HEK293 (cell line): ENCODE measurements at regions not wholly inside any gene's neighbourhood (a gene's known extent, or its start where the extent isn't known, plus 50 kb on each side); places are given as distances from the start of the nearest gene placed in this dataset.
A peak's percentile ranks its signal among the peaks of the same experiment; 100 is the strongest.

Source experiments
- CTCF ChIA-PET: fragments of 350-600 bp; formaldehyde crosslinking; extraction: SDS; loops from one replicate; lab custom pipeline; 2021; ENCODE audit warnings: antibody characterized with exemption; lab: Yijun Ruan, JAX
- POLR2A ChIA-PET: fragments of 300-600 bp; formaldehyde crosslinking; extraction: SDS; loops from one replicate; lab custom pipeline; 2020; ENCODE audit warnings: antibody characterized with exemption, inconsistent platforms; lab: Yijun Ruan, JAX
- H3K27ac ChIP-seq: fragments of 200-500 bp; sonication (Bioruptor generic); 2 replicates; pipeline ENCODE4 v1.5.1; 2014; ENCODE audit warnings: low read depth, low read length, control low read depth, inconsistent platforms; ENCODE audit errors: extremely low read depth
- H3K36me3 ChIP-seq, 2 experiments: fragments of 200-500 bp in 1 of 2; sonication (Bioruptor generic) in 1 of 2; 1 replicate in 1 of 2; 2 replicates in 1 of 2; pipeline ENCODE4 v1.5.1; 2014 to 2017; ENCODE audit warnings: inconsistent platforms in 2 of 2, low read length in 2 of 2; ENCODE audit not compliant: control insufficient read depth in 2 of 2, insufficient read depth in 1 of 2
- H3K4me1 ChIP-seq: fragments of 200-500 bp; sonication (Bioruptor generic); 2 replicates; pipeline ENCODE4 v1.5.1; 2014; ENCODE audit warnings: mild to moderate bottlenecking, low read length, inconsistent platforms; ENCODE audit not compliant: control insufficient read depth, insufficient read depth
- H3K4me3 ChIP-seq: 2 replicates; pipeline ENCODE4 v1.5.1; 2011; ENCODE audit warnings: low read depth, mild to moderate bottlenecking, control low read depth, low read length, moderate library complexity
- H3K9me3 ChIP-seq: fragments of 200-500 bp; sonication (Bioruptor generic); 2 replicates; pipeline ENCODE4 v1.5.1; 2014; ENCODE audit warnings: low read depth, low read length, inconsistent platforms; ENCODE audit not compliant: control insufficient read depth, insufficient read depth
- EGR2 ChIP-seq: fragments of 450-650 bp; formaldehyde crosslinking; IDR thresholded peaks from 2 replicates; pipeline ENCODE4 v1.5.1; 2016; ENCODE audit warnings: low read depth, missing biosample characterization, missing genetic modification characterization
- GLI4 ChIP-seq: fragments of 450-650 bp; formaldehyde crosslinking; IDR thresholded peaks from 2 replicates; pipeline ENCODE4 v1.5.1; 2016; ENCODE audit warnings: missing biosample characterization, missing genetic modification characterization
- HOXA7 ChIP-seq: sonication (generic); formaldehyde crosslinking; IDR thresholded peaks from 2 replicates; pipeline ENCODE4 v1.8.1; 2022; ENCODE audit warnings: missing genetic modification reagents, borderline replicate concordance
- PRDM4 ChIP-seq: fragments of 450-650 bp; formaldehyde crosslinking; IDR thresholded peaks from 2 replicates; pipeline ENCODE4 v1.5.1; 2017; ENCODE audit warnings: missing biosample characterization, missing genetic modification characterization
- RBAK ChIP-seq: fragments of 450-650 bp; formaldehyde crosslinking; IDR thresholded peaks from 2 replicates; pipeline ENCODE4 v1.5.1; 2016; ENCODE audit warnings: missing biosample characterization, missing genetic modification characterization
- ZFHX2 ChIP-seq: fragments of 450-650 bp; formaldehyde crosslinking; conservative IDR thresholded peaks from 2 replicates; pipeline ENCODE4 v1.5.1; 2016; ENCODE audit warnings: missing biosample characterization, missing genetic modification characterization
- ZIC2 ChIP-seq: fragments of 450-650 bp; formaldehyde crosslinking; IDR thresholded peaks from 2 replicates; pipeline ENCODE4 v1.5.1; 2016; ENCODE audit warnings: missing biosample characterization, missing genetic modification characterization
- ZNF114 ChIP-seq: fragments of 450-650 bp; formaldehyde crosslinking; IDR thresholded peaks from 2 replicates; pipeline ENCODE4 v1.5.0; 2017; ENCODE audit warnings: missing biosample characterization, missing genetic modification characterization
- ZNF132 ChIP-seq: fragments of 450-650 bp; formaldehyde crosslinking; IDR thresholded peaks from 2 replicates; pipeline ENCODE4 v1.5.1; 2017; ENCODE audit warnings: missing biosample characterization, missing genetic modification characterization, borderline replicate concordance
- ZNF366 ChIP-seq: fragments of 450-650 bp; formaldehyde crosslinking; conservative IDR thresholded peaks from 2 replicates; pipeline ENCODE4 v1.5.1; 2016; ENCODE audit warnings: missing biosample characterization, missing genetic modification characterization
- ZNF747 ChIP-seq: fragments of 450-650 bp; formaldehyde crosslinking; IDR thresholded peaks from 2 replicates; pipeline ENCODE4 v1.5.1; 2016; ENCODE audit warnings: missing biosample characterization, missing genetic modification characterization
- TF ChIP-seq, protein P1 (sequence below): fragments of 450-650 bp; formaldehyde crosslinking; IDR thresholded peaks from 2 replicates; pipeline ENCODE4 v1.5.1; 2016; ENCODE audit warnings: missing biosample characterization, missing genetic modification characterization
- TF ChIP-seq, protein P2 (sequence below): sonication (generic); formaldehyde crosslinking; IDR thresholded peaks from 2 replicates; pipeline ENCODE4 v1.8.1; 2022; ENCODE audit warnings: mild to moderate bottlenecking, moderate library complexity, missing genetic modification reagents

- TF ChIP-seq, protein P1, sequence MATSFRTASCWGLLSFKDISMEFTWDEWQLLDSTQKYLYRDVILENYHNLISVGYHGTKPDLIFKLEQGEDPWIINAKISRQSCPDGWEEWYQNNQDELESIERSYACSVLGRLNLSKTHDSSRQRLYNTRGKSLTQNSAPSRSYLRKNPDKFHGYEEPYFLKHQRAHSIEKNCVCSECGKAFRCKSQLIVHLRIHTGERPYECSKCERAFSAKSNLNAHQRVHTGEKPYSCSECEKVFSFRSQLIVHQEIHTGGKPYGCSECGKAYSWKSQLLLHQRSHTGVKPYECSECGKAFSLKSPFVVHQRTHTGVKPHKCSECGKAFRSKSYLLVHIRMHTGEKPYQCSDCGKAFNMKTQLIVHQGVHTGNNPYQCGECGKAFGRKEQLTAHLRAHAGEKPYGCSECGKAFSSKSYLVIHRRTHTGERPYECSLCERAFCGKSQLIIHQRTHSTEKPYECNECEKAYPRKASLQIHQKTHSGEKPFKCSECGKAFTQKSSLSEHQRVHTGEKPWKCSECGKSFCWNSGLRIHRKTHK: no peak
- TF ChIP-seq ZFHX2 (tag by site-specific recombination): no peak
- TF ChIP-seq, protein P2, sequence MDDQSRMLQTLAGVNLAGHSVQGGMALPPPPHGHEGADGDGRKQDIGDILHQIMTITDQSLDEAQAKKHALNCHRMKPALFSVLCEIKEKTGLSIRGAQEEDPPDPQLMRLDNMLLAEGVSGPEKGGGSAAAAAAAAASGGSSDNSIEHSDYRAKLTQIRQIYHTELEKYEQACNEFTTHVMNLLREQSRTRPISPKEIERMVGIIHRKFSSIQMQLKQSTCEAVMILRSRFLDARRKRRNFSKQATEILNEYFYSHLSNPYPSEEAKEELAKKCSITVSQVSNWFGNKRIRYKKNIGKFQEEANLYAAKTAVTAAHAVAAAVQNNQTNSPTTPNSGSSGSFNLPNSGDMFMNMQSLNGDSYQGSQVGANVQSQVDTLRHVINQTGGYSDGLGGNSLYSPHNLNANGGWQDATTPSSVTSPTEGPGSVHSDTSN: no peak
These were observed 179.0 kb upstream of the HAAO start (continued) for GRCh38 chr2:42971381-42971780.

DNA sequence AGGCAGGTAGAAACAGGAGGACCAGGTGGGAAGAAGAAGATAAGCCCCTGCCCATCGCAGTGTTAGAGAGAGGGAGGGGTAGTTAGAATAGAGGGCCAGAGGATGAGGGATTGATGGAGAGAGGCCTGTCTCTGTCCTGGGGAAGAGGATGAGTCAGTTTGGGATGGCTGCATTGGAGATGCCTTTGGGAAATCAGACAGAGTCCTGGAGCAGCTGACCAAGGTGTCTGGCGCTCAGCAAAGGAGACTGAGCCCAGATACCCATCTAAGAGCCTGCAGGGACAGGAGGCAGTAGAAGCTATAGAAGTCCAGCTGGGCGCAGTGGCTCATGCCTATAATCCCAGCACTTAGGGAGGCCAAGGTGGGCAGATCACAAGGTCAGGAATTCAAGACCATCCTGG is 177.8 kb upstream of the HAAO start:
- no peak overlapping the region for H3K4me3 ChIP-seq
- TF ChIP-seq RBAK: no peak
- TF ChIP-seq ZNF366: no peak
- no peak for TF ChIP-seq PRDM4 (tag by site-specific recombination)
- TF ChIP-seq ZNF132 (tag by site-specific recombination): no peak
- TF ChIP-seq ZNF114 (tag by site-specific recombination): no peak
- TF ChIP-seq GLI4 (tag by site-specific recombination): no peak
- TF ChIP-seq, all 188 proteins: peak for 0
- Histone ChIP-seq H3K9me3 (no peaks in the 10 kb centered on the region), H3K36me3 (no peaks in the 10 kb centered on the region), H3K4me1 (no peaks in the 10 kb centered on the region), H3K27ac (no peak overlapping the region)
- ChIA-PET POLR2A (no interaction called here), CTCF (no interaction called here)

DNA sequence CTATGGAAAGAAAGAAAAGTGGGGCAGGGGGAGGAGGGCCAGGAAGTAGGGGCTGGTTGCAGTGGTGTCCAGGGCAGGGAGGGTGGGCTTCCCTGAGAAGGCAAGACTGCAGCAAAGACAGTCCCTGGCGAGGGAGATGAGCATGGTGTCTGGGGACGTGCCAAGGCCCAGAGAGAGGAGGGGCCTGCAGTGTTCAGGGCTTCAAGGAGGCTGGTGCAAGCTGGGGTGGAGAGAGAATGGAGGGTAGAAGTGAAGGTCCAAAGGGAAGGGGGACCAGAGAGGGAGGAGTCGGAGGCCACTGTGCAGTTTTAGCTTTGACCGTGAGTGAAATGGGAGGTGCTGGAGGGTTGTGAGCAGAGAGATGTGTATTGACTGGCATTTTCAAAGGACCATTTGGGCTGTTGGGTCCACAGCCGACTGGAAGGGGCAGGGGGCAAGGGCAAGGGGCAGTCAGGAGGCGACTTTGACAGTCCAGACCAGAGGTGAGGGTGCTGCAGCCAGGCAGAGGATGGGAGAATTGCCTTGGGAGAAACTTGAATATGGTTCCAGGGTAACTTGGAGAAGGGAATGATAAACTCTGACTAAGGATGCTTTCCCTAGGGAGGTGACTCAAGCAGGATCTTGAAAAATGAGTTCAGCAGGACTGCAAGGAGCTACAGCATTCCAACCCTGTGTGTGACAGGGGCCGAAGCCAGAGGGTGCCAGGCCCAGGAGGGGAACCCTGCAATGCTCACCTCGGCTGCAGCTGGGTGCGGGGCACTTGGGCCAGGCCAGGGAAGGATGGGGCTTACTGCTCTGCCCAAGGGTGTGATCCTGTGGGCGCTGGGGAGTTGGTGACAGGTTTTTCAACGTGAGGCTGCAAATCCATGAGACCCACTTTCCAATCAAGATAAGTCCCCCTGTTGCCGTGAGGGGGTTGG is 177.1 kb upstream of the HAAO start:
- H3K27ac ChIP-seq: no peak overlapping the region
- ChIA-PET POLR2A (no interaction called here), CTCF (interaction anchor here (0.7 to 0.8 kb wide), 2 partner anchors 198 to 525 kb away, joined by 3 read pairs; no protein-coding TSS in a partner anchor)
- 0 out of 2 replicates have a peak, but pooled peaks have one; percentile 20 for TF ChIP-seq ZIC2 (tag by site-specific recombination)
- TF ChIP-seq HOXA7 (CRISPR knock-in tag): no peak
- H3K9me3 ChIP-seq: no peaks in the 10 kb centered on the region
- H3K4me1 ChIP-seq: no peaks in the 10 kb centered on the region
- H3K4me3 ChIP-seq: no peak overlapping the region
- H3K36me3 ChIP-seq: no peaks in the 10 kb centered on the region

- H3K9me3 ChIP-seq: no peaks in the 10 kb centered on the region
- TF ChIP-seq EGR2 (peak; percentile 41; the same call in 1 of the 2 replicates), ZNF747 (no peak), ZFHX2 (tag by site-specific recombination) (peak; percentile 46)
- ChIA-PET CTCF (interaction anchor here (0.6 to 1.1 kb wide), 2 partner anchors 608 to 613 kb away, joined by 4 to 6 read pairs; no protein-coding TSS in a partner anchor), POLR2A (interaction anchor here (0.5 to 0.6 kb wide), 2 partner anchors 94 to 730 kb away, joined by 3 to 4 read pairs; no protein-coding TSS in a partner anchor)
- H3K27ac ChIP-seq: no peak overlapping the region
- no peaks in the 10 kb centered on the region for H3K4me1 ChIP-seq
- H3K4me3 ChIP-seq: no peak overlapping the region
- H3K36me3 ChIP-seq: no peaks in the 10 kb centered on the region
These were observed 175.7 kb upstream of the HAAO start for GRCh38 chr2:42967959-42968674.
